IMR-90 (cell line): ENCODE measurements at regions not wholly inside any gene's neighbourhood (a gene's known extent, or its start where the extent isn't known, plus 50 kb on each side); places are given as distances from the start of the nearest gene placed in this dataset.

Source experiments
- ATAC-seq: fragments of 200-7000 bp; cut with Tn5 transposase; 2 replicates; pipeline ENCODE4 v1.9.1; 2020; ENCODE audit warnings: low read depth, mild to moderate bottlenecking, moderate library complexity
- BruUV-seq: library from RNA; stranded (reverse); fragments of 400-500 nt; replicated peaks from 2 replicates; lab custom pipeline; 2021; lab: Mats Ljungman, UMichigan
- CTCF ChIA-PET: fragments of 300-600 bp; formaldehyde crosslinking; extraction: SDS; loops from one replicate; lab custom pipeline; 2021; ENCODE audit warnings: antibody characterized with exemption; lab: Yijun Ruan, JAX
- POLR2A ChIA-PET: fragments of 300-600 bp; sonication (Branson Sonifier 250); formaldehyde crosslinking; loops from one replicate; lab custom pipeline; 2022; ENCODE audit warnings: antibody characterized with exemption; ENCODE audit not compliant: unreplicated experiment; lab: Charles Lee
- DNase-seq: peaks from one replicate; pipeline ENCODE4 v3.0.0; 2013
- H2AFZ ChIP-seq: replicated peaks from 2 replicates; pipeline ENCODE3; 2013; ENCODE audit warnings: low read length, mild to moderate bottlenecking; ENCODE audit not compliant: poor library complexity
- H2AK5ac ChIP-seq: 2 replicates; pipeline ENCODE4 v1.6.1; 2013; ENCODE audit warnings: low read depth, low read length, inconsistent platforms
- H2AK9ac ChIP-seq: replicated peaks from 2 replicates; pipeline ENCODE3; 2013; ENCODE audit warnings: mild to moderate bottlenecking, low read depth, low read length, moderate library complexity; ENCODE audit not compliant: poor library complexity
- H2BK120ac ChIP-seq: 2 replicates; pipeline ENCODE4 v1.6.1; 2013; ENCODE audit warnings: low read depth, low read length, inconsistent platforms
- H2BK15ac ChIP-seq: 3 replicates; pipeline ENCODE4 v1.6.1; 2013; ENCODE audit warnings: low read depth, low read length, inconsistent platforms
- H2BK20ac ChIP-seq: 2 replicates; pipeline ENCODE4 v1.6.1; 2013; ENCODE audit warnings: low read depth, mild to moderate bottlenecking, inconsistent platforms, low read length, moderate library complexity
- H2BK5ac ChIP-seq: 2 replicates; pipeline ENCODE4 v1.6.1; 2013; ENCODE audit warnings: mild to moderate bottlenecking, low read depth, low read length, inconsistent platforms; ENCODE audit not compliant: poor library complexity, severe bottlenecking
- H3K14ac ChIP-seq: replicated peaks from 2 replicates; pipeline ENCODE4 v1.6.1; 2013; ENCODE audit warnings: low read depth, low read length, inconsistent platforms
- H3K18ac ChIP-seq: 2 replicates; pipeline ENCODE4 v1.6.1; 2013; ENCODE audit warnings: low read depth, low read length, control low read depth
- H3K23ac ChIP-seq: 2 replicates; pipeline ENCODE4 v1.6.1; 2013; ENCODE audit warnings: low read depth, low read length, inconsistent platforms
- H3K27ac ChIP-seq: 2 replicates; pipeline ENCODE4 v1.5.1; 2013; ENCODE audit warnings: mild to moderate bottlenecking, control low read depth, low read length; ENCODE audit not compliant: insufficient read depth
- H3K27me3 ChIP-seq: 2 replicates; pipeline ENCODE4 v1.6.1; 2013; ENCODE audit warnings: low read length; ENCODE audit not compliant: control insufficient read depth, insufficient read depth
- H3K36me3 ChIP-seq: 2 replicates; pipeline ENCODE4 v1.6.1; 2013; ENCODE audit warnings: low read length, mixed read lengths; ENCODE audit not compliant: control insufficient read depth, insufficient read depth
- H3K4ac ChIP-seq: 2 replicates; pipeline ENCODE4 v1.6.1; 2013; ENCODE audit warnings: low read depth, low read length, inconsistent platforms
- H3K4me1 ChIP-seq: 2 replicates; pipeline ENCODE4 v1.6.1; 2013; ENCODE audit warnings: low read length, mixed read lengths; ENCODE audit not compliant: control insufficient read depth, insufficient read depth
- H3K4me2 ChIP-seq: 2 replicates; pipeline ENCODE4 v1.6.1; 2013; ENCODE audit warnings: low read depth, mild to moderate bottlenecking, control low read depth, low read length, moderate library complexity
- H3K4me3 ChIP-seq: 2 replicates; pipeline ENCODE4 v1.5.1; 2013; ENCODE audit warnings: low read depth, mild to moderate bottlenecking, control low read depth, low read length, moderate library complexity; ENCODE audit not compliant: insufficient read depth
- H3K56ac ChIP-seq: 2 replicates; pipeline ENCODE4 v1.6.1; 2013; ENCODE audit warnings: low read length, inconsistent platforms; ENCODE audit not compliant: insufficient read depth; ENCODE audit errors: extremely low read depth
- H3K79me1 ChIP-seq, 2 experiments: 2 replicates each; pipeline ENCODE4 v1.6.1; 2013; ENCODE audit warnings: low read length in 2 of 2, inconsistent platforms in 1 of 2, low read depth in 1 of 2
- H3K9ac ChIP-seq: 2 replicates; pipeline ENCODE4 v1.6.1; 2013; ENCODE audit warnings: low read depth, low read length, control low read depth
- H3K9me1 ChIP-seq: 2 replicates; pipeline ENCODE4 v1.6.1; 2013; ENCODE audit warnings: low read length, inconsistent platforms; ENCODE audit not compliant: insufficient read depth
- H3K9me3 ChIP-seq: 2 replicates; pipeline ENCODE4 v1.6.1; 2013; ENCODE audit warnings: low read length; ENCODE audit not compliant: control insufficient read depth, insufficient read depth
- H4K20me1 ChIP-seq: 2 replicates; pipeline ENCODE4 v1.6.1; 2013; ENCODE audit warnings: low read length, inconsistent platforms; ENCODE audit not compliant: insufficient read depth
- H4K5ac ChIP-seq: 2 replicates; pipeline ENCODE4 v1.6.1; 2013; ENCODE audit warnings: mild to moderate bottlenecking, low read depth, low read length, control low read depth
- H4K8ac ChIP-seq, 2 experiments: 2 replicates each; pipeline ENCODE4 v1.6.1; 2013; ENCODE audit warnings: low read depth in 2 of 2, low read length in 2 of 2, control low read depth in 1 of 2, inconsistent platforms in 1 of 2
- H4K91ac ChIP-seq: 2 replicates; pipeline ENCODE4 v1.6.1; 2013; ENCODE audit warnings: low read depth, low read length, inconsistent platforms; ENCODE audit not compliant: insufficient read depth
- MAZ ChIP-seq: IDR thresholded peaks from 2 replicates; pipeline ENCODE4 v1.6.1; 2012; ENCODE audit warnings: low read depth, mild to moderate bottlenecking, low read length, improper control_type of control experiment, moderate library complexity, borderline replicate concordance
- RCOR1 ChIP-seq: IDR thresholded peaks from 2 replicates; pipeline ENCODE4 v1.6.1; 2012; ENCODE audit warnings: mild to moderate bottlenecking, low read length, improper control_type of control experiment; ENCODE audit not compliant: insufficient replicate concordance
- WGBS, 2 experiments: methylation state at CpG; one replicate each; pipeline versions ENCODE4 v1.1.5 to v1.1.7; 2013; ENCODE audit warnings: missing lambda C conversion rate in 2 of 2; ENCODE audit not compliant: insufficient read length in 1 of 2; ENCODE audit errors: extremely low coverage in 2 of 2; 5-methylcytosine and 5-hydroxymethylcytosine counted together
- dilution Hi-C: fragments of 300-500 bp; cut with HindIII; formaldehyde crosslinking; loops from one replicate; pipeline ENCODE4 v1.14.3; 2018; ENCODE audit warnings: low sequenced_read_pairs; ENCODE audit not compliant: unreplicated experiment
- in situ Hi-C: fragments of 300-500 bp; cut with MboI; formaldehyde crosslinking; loops from 3 replicates; pipeline ENCODE4 v1.14.3; 2019; ENCODE audit warnings: low sequenced_read_pairs, inconsistent platforms, mixed read lengths
- intact Hi-C: fragments of 100-400 bp; cut with micrococcal nuclease; formaldehyde crosslinking; loops from 2 replicates; pipeline ENCODE4 v1.10.0; 2022

- dilution Hi-C loops (no loop called here), intact Hi-C loops (no loop called here), in situ Hi-C loops (no loop called here)
- Histone ChIP-seq H3K27ac (no peak overlapping the region), H2BK20ac (no peak overlapping the region), H3K27me3 (no peaks in the 10 kb centered on the region), H2BK15ac (no peak overlapping the region), H3K79me1 (no peaks in the 10 kb centered on the region), H4K5ac (no peak overlapping the region), H2BK5ac (no peak overlapping the region), H3K4me1 (no peaks in the 10 kb centered on the region), H4K20me1 (no peaks in the 10 kb centered on the region), H3K23ac (no peak overlapping the region), H3K4ac (no peak overlapping the region), H3K4me3 (no peak overlapping the region), H2AK9ac (no peak overlapping the region), H2AFZ (no peak overlapping the region), H2AK5ac (no peak overlapping the region), H3K14ac (no peak overlapping the region), H2BK120ac (no peak overlapping the region), H3K18ac (no peak overlapping the region), H3K9ac (no peak overlapping the region), H3K36me3 (no peaks in the 10 kb centered on the region), H3K9me3 (peaks cover 2% of the 10 kb centered on the region; the same call in 1 of the 2 replicates), H3K9me1 (no peaks in the 10 kb centered on the region), H3K4me2 (no peak overlapping the region), H3K56ac (no peak overlapping the region), H4K91ac (no peak overlapping the region), H4K8ac (no peak overlapping the region)
- no peak for DNase-seq
- TF ChIP-seq MAZ (no peak), RCOR1 (no peak)
- POLR2A ChIA-PET = no interaction called here
- no TSS peak for BruUV-seq
- CTCF ChIA-PET = no interaction called here
- no peak for ATAC-seq
- 30% methylated on average over 2 of the region's 5 CpGs; no CpG with 5 or more reads in 1 of the 2 experiments for WGBS, 2 experiments
These were observed 1248.2 kb upstream of the CDH9 start for GRCh38 chr5:28286566-28286965.
